ENCODE measurements at regions not wholly inside any gene's neighbourhood (a gene's known extent, or its start where the extent isn't known, plus 50 kb on each side); places are given as distances from the start of the nearest gene placed in this dataset.

GRCh38 chr14:98701377-98701776 is 570.6 kb downstream of the BCL11B start:
- TF ChIP-seq CTCF (IDR thresholded peaks at IDR 0.05): no peak
- Histone ChIP-seq H3K27ac (no peak overlapping the region), H3K79me2 (no peaks in the 10 kb centered on the region), H3K4me1 (no peaks in the 10 kb centered on the region), H2AFZ (no peak overlapping the region), H3K27me3 (ENCODE audit: control insufficient read depth, insufficient read depth, low read length) (no peaks in the 10 kb centered on the region), H3K9me3 (ENCODE audit: control insufficient read depth, low read length) (no peaks in the 10 kb centered on the region), H3K36me3 (ENCODE audit: control insufficient read depth, insufficient read depth, low read length) (no peaks in the 10 kb centered on the region), H3K9ac (no peak overlapping the region), H3K4me3 (ENCODE audit: low read depth, low read length) (no peak overlapping the region), H3K4me2 (ENCODE audit: low read length) (no peak overlapping the region)

GRCh38 chr14:98704441-98704840 is 567.6 kb downstream of the BCL11B start:
- no peaks in the 10 kb centered on the region for H3K27me3 ChIP-seq (ENCODE audit: control insufficient read depth, insufficient read depth, low read length)
- H3K4me3 ChIP-seq (ENCODE audit: low read depth, low read length): no peak overlapping the region
- no peaks in the 10 kb centered on the region for H3K9me3 ChIP-seq (ENCODE audit: control insufficient read depth, low read length)
- H3K79me2 ChIP-seq: no peaks in the 10 kb centered on the region
- H3K36me3 ChIP-seq (ENCODE audit: control insufficient read depth, insufficient read depth, low read length): no peaks in the 10 kb centered on the region
- H3K27ac ChIP-seq: no peak overlapping the region
- H2AFZ ChIP-seq: no peak overlapping the region
- H3K4me2 ChIP-seq (ENCODE audit: low read length): no peak overlapping the region
- no peak overlapping the region for H3K9ac ChIP-seq
- no peak for TF ChIP-seq CTCF (IDR thresholded peaks at IDR 0.05)
- H3K4me1 ChIP-seq: no peaks in the 10 kb centered on the region

GRCh38 chr14:98705871-98706300 is 566.1 kb downstream of the BCL11B start:
- H3K4me2 ChIP-seq (ENCODE audit: low read length): no peak overlapping the region
- no peak overlapping the region for H3K4me3 ChIP-seq (ENCODE audit: low read depth, low read length)
- no peaks in the 10 kb centered on the region for H3K79me2 ChIP-seq
- no peak overlapping the region for H3K27ac ChIP-seq
- H3K4me1 ChIP-seq: no peaks in the 10 kb centered on the region
- no peaks in the 10 kb centered on the region for H3K9me3 ChIP-seq (ENCODE audit: control insufficient read depth, low read length)
- H2AFZ ChIP-seq: no peak overlapping the region
- no peaks in the 10 kb centered on the region for H3K27me3 ChIP-seq (ENCODE audit: control insufficient read depth, insufficient read depth, low read length)
- no peak overlapping the region for H3K9ac ChIP-seq
- TF ChIP-seq CTCF (IDR thresholded peaks at IDR 0.05): no peak
- H3K36me3 ChIP-seq (ENCODE audit: control insufficient read depth, insufficient read depth, low read length): no peaks in the 10 kb centered on the region

GRCh38 chr14:98707522-98707921 is 564.5 kb downstream of the BCL11B start:
- Histone ChIP-seq H3K27me3 (ENCODE audit: control insufficient read depth, insufficient read depth, low read length) (no peaks in the 10 kb centered on the region), H3K9ac (no peak overlapping the region), H3K4me3 (ENCODE audit: low read depth, low read length) (no peak overlapping the region), H3K36me3 (ENCODE audit: control insufficient read depth, insufficient read depth, low read length) (no peaks in the 10 kb centered on the region), H3K4me1 (no peaks in the 10 kb centered on the region), H3K4me2 (ENCODE audit: low read length) (no peak overlapping the region), H2AFZ (no peak overlapping the region), H3K79me2 (no peaks in the 10 kb centered on the region), H3K27ac (no peak overlapping the region), H3K9me3 (ENCODE audit: control insufficient read depth, low read length) (no peaks in the 10 kb centered on the region)
- TF ChIP-seq CTCF (IDR thresholded peaks at IDR 0.05): no peak

GRCh38 chr14:98708555-98708954 is 563.4 kb downstream of the BCL11B start:
- Histone ChIP-seq H3K27ac (no peak overlapping the region), H3K4me3 (ENCODE audit: low read depth, low read length) (no peak overlapping the region)
- TF ChIP-seq CTCF (IDR thresholded peaks at IDR 0.05): no peak

More at GRCh38 chr14:98708555-98708954, 563.4 kb downstream of the BCL11B start:
- Histone ChIP-seq H2AFZ (no peak overlapping the region), H3K4me2 (ENCODE audit: low read length) (no peak overlapping the region), H3K9ac (no peak overlapping the region), H3K27me3 (ENCODE audit: control insufficient read depth, insufficient read depth, low read length) (no peaks in the 10 kb centered on the region), H3K4me1 (no peaks in the 10 kb centered on the region), H3K79me2 (no peaks in the 10 kb centered on the region), H3K36me3 (ENCODE audit: control insufficient read depth, insufficient read depth, low read length) (no peaks in the 10 kb centered on the region), H3K9me3 (ENCODE audit: control insufficient read depth, low read length) (no peaks in the 10 kb centered on the region)
